ENCODE measurements at regions not wholly inside any gene's neighbourhood (a gene's known extent, or its start where the extent isn't known, plus 50 kb on each side); places are given as distances from the start of the nearest gene placed in this dataset.

- WGBS, 2 donors: 47 to 61% methylated on average over 3 of the region's 3 CpGs
- TF ChIP-seq POLR2A (IDR thresholded peaks at IDR 0.05) (no peak), CTCF (IDR thresholded peaks at IDR 0.05) (no peak)
- no peak for DNase-seq
Observed at GRCh38 chr2:57373530-57373929, 673.1 kb upstream of the VRK2 start.

GRCh38 chr2:57376985-57377384, 669.6 kb upstream of the VRK2 start:
- TF ChIP-seq CTCF (IDR thresholded peaks at IDR 0.05) (no peak), POLR2A (IDR thresholded peaks at IDR 0.05) (no peak)

More at GRCh38 chr2:57373530-57373929, 673.1 kb upstream of the VRK2 start:
- intact Hi-C loops (cut with DNase I): no loop called here
- Histone ChIP-seq H3K4me3 (no peak overlapping the region), H3K27ac (no peak overlapping the region), H3K9me3 (no peaks in the 10 kb centered on the region), H3K36me3 (no peaks in the 10 kb centered on the region), H3K27me3 (no peaks in the 10 kb centered on the region), H3K4me1 (no peaks in the 10 kb centered on the region)

GRCh38 chr2:57386305-57386704, 660.3 kb upstream of the VRK2 start:
- peaks cover 0 to 17% (median 4%) of the 10 kb centered on the region in 3 donors for H3K9me3 ChIP-seq
- H3K4me3 ChIP-seq: no peak overlapping the region
- H3K27ac ChIP-seq: no peak overlapping the region
- DNase-seq: no peak
- intact Hi-C loops (cut with DNase I): no loop called here
- no peaks in the 10 kb centered on the region for H3K36me3 ChIP-seq
- TF ChIP-seq CTCF (IDR thresholded peaks at IDR 0.05) (no peak), POLR2A (IDR thresholded peaks at IDR 0.05) (no peak)
- H3K27me3 ChIP-seq: no peaks in the 10 kb centered on the region
- no peaks in the 10 kb centered on the region for H3K4me1 ChIP-seq

More at GRCh38 chr2:57376985-57377384, 669.6 kb upstream of the VRK2 start:
- Histone ChIP-seq H3K27me3 (no peaks in the 10 kb centered on the region), H3K9me3 (no peaks in the 10 kb centered on the region), H3K36me3 (no peaks in the 10 kb centered on the region), H3K4me3 (no peak overlapping the region), H3K27ac (no peak overlapping the region), H3K4me1 (no peaks in the 10 kb centered on the region)
- 37 to 66% methylated on average over 1 of the region's 1 CpG for WGBS, 2 donors
- DNase-seq: no peak
- intact Hi-C loops (cut with DNase I): no loop called here

GRCh38 chr2:57396355-57397098, 650.1 kb upstream of the VRK2 start:
- Histone ChIP-seq H3K36me3 (no peaks in the 10 kb centered on the region), H3K9me3 (peaks cover 0 to 24% (median 0%) of the 10 kb centered on the region in 3 donors), H3K27ac (no peak overlapping the region), H3K27me3 (no peaks in the 10 kb centered on the region), H3K4me1 (no peaks in the 10 kb centered on the region), H3K4me3 (no peak overlapping the region)
- TF ChIP-seq CTCF (IDR thresholded peaks at IDR 0.05) (no peak), POLR2A (IDR thresholded peaks at IDR 0.05) (no peak)
- intact Hi-C loops (cut with DNase I): no loop called here
- no peak for DNase-seq
- 72 to 76% methylated on average over 6 to 7 of the region's 9 CpGs for WGBS, 2 donors

GRCh38 chr2:57397550-57398360, 648.9 kb upstream of the VRK2 start:
- Histone ChIP-seq H3K9me3 (peaks cover 0 to 24% (median 0%) of the 10 kb centered on the region in 3 donors), H3K27ac (no peak overlapping the region), H3K36me3 (no peaks in the 10 kb centered on the region), H3K4me3 (no peak overlapping the region), H3K27me3 (no peaks in the 10 kb centered on the region), H3K4me1 (no peaks in the 10 kb centered on the region)
- no peak for DNase-seq
- intact Hi-C loops (cut with DNase I): no loop called here
- WGBS, 2 donors: 80 to 90% methylated on average over 4 to 11 of the region's 20 CpGs
- TF ChIP-seq CTCF (IDR thresholded peaks at IDR 0.05) (no peak), POLR2A (IDR thresholded peaks at IDR 0.05) (no peak)

All from esophagus squamous epithelium (tissue), 5 donors.